Neural progenitor cell (in vitro differentiated cells): ENCODE measurements at regions not wholly inside any gene's neighbourhood (a gene's known extent, or its start where the extent isn't known, plus 50 kb on each side); places are given as distances from the start of the nearest gene placed in this dataset.
"Not testable (repeated sequence)": the region's sequence is repeated elsewhere in the genome, so short reads cannot be mapped to it uniquely, and the experiment has no call there.

Experiments
- DNase-seq: peaks from one replicate; pipeline ENCODE4 v3.0.0-alpha.2; 2016; ENCODE audit warnings: low spot score
- H2AFZ ChIP-seq: fragments of 200-600 bp; sonication (generic); replicated peaks from 2 replicates; pipeline ENCODE4 v1.6.1; 2016; ENCODE audit warnings: antibody characterized with exemption
- H3F3A ChIP-seq: fragments of 200-600 bp; sonication (generic); 2 replicates; pipeline ENCODE4 v1.6.1; 2016; ENCODE audit warnings: antibody characterized with exemption, low read depth
- H3K27ac ChIP-seq: fragments of 200-600 bp; sonication (generic); 2 replicates; pipeline ENCODE4 v1.5.1; 2016; ENCODE audit warnings: mild to moderate bottlenecking
- H3K27me3 ChIP-seq: fragments of 200-600 bp; sonication (generic); 2 replicates; pipeline ENCODE4 v1.6.1; 2016; ENCODE audit warnings: mild to moderate bottlenecking, moderate library complexity
- H3K36me3 ChIP-seq: fragments of 200-600 bp; sonication (generic); 2 replicates; pipeline ENCODE4 v1.5.1; 2016
- H3K4me1 ChIP-seq: fragments of 200-600 bp; sonication (generic); 2 replicates; pipeline ENCODE4 v1.6.1; 2016; ENCODE audit warnings: mixed run types
- H3K4me2 ChIP-seq: fragments of 200-600 bp; sonication (generic); 2 replicates; pipeline ENCODE4 v1.6.1; 2016
- H3K4me3 ChIP-seq: fragments of 200-600 bp; sonication (generic); 2 replicates; pipeline ENCODE4 v1.5.1; 2016
- H3K79me2 ChIP-seq: fragments of 200-600 bp; sonication (generic); 2 replicates; pipeline ENCODE4 v1.6.1; 2016; ENCODE audit warnings: low read depth
- H3K9ac ChIP-seq: fragments of 200-600 bp; sonication (generic); 2 replicates; pipeline ENCODE4 v1.6.1; 2016
- H3K9me3 ChIP-seq: fragments of 200-600 bp; sonication (generic); 2 replicates; pipeline ENCODE4 v1.5.1; 2016; ENCODE audit warnings: low read depth
- H4K20me1 ChIP-seq: fragments of 200-600 bp; sonication (generic); 2 replicates; pipeline ENCODE4 v1.6.1; 2016; ENCODE audit warnings: low read depth
- H3K27ac Mint-ChIP-seq: 3 replicates; pipeline ENCODE4 v1.8.0; 2021; ENCODE audit warnings: mixed read lengths
- H3K27me3 Mint-ChIP-seq: 2 replicates; pipeline ENCODE4 v1.8.0; 2022; ENCODE audit warnings: low read depth, mild to moderate bottlenecking, inconsistent platforms, moderate library complexity, mixed read lengths; ENCODE audit not compliant: insufficient read depth
- H3K36me3 Mint-ChIP-seq: 3 replicates; pipeline ENCODE4 v1.8.0; 2021; ENCODE audit warnings: mixed read lengths
- H3K4me1 Mint-ChIP-seq: 3 replicates; pipeline ENCODE4 v1.8.0; 2021; ENCODE audit warnings: mixed read lengths
- H3K4me3 Mint-ChIP-seq: 3 replicates; pipeline ENCODE4 v1.8.0; 2021; ENCODE audit warnings: mild to moderate bottlenecking, moderate library complexity, mixed read lengths
- H3K9me3 Mint-ChIP-seq: 3 replicates; pipeline ENCODE4 v1.8.0; 2020; ENCODE audit warnings: mixed read lengths

- H3K4me1 Mint-ChIP-seq, DNase-seq, H3K9me3 ChIP-seq, H3K27me3 ChIP-seq, H3K9ac ChIP-seq, H3K4me1 ChIP-seq, H3F3A ChIP-seq, H3K27ac Mint-ChIP-seq, H3K4me3 Mint-ChIP-seq, H3K9me3 Mint-ChIP-seq, H3K36me3 ChIP-seq, H3K79me2 ChIP-seq, H3K4me2 ChIP-seq, H3K27ac ChIP-seq, H3K36me3 Mint-ChIP-seq, H3K4me3 ChIP-seq, H4K20me1 ChIP-seq, H2AFZ ChIP-seq, H3K27me3 Mint-ChIP-seq: not testable (repeated sequence)
Observed at GRCh38 chrY:26273089-26273488, 651.2 kb downstream of the CDY1 start.

DNA sequence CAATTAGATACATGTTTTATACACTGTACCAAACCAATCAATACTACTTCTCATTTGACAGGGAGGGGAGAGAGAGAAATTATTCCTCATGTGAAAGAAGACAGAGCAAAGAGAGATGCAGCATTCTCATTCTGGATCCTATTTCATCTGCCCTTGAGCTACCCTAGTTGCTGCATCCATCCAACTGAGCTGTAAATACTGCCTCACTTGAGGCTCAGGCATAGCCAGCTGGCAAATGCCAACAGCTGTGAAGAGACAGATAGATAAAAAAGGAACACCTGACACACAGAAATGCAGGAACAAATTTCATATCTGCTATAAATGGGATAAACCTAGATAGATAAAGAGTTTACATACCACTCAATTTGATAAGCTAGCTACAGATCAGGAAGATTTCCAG, 684.1 kb downstream of the CDY1 start:
- H3K27me3 ChIP-seq, H3K36me3 ChIP-seq, H3K4me2 ChIP-seq, H3K9me3 ChIP-seq, H3K27me3 Mint-ChIP-seq, H3F3A ChIP-seq, H3K27ac Mint-ChIP-seq, H3K4me1 ChIP-seq, H3K9me3 Mint-ChIP-seq, H3K4me3 Mint-ChIP-seq, H3K36me3 Mint-ChIP-seq, H3K4me1 Mint-ChIP-seq, H3K79me2 ChIP-seq, H4K20me1 ChIP-seq, H3K4me3 ChIP-seq, H2AFZ ChIP-seq, DNase-seq, H3K9ac ChIP-seq, H3K27ac ChIP-seq: not testable (repeated sequence)

DNA sequence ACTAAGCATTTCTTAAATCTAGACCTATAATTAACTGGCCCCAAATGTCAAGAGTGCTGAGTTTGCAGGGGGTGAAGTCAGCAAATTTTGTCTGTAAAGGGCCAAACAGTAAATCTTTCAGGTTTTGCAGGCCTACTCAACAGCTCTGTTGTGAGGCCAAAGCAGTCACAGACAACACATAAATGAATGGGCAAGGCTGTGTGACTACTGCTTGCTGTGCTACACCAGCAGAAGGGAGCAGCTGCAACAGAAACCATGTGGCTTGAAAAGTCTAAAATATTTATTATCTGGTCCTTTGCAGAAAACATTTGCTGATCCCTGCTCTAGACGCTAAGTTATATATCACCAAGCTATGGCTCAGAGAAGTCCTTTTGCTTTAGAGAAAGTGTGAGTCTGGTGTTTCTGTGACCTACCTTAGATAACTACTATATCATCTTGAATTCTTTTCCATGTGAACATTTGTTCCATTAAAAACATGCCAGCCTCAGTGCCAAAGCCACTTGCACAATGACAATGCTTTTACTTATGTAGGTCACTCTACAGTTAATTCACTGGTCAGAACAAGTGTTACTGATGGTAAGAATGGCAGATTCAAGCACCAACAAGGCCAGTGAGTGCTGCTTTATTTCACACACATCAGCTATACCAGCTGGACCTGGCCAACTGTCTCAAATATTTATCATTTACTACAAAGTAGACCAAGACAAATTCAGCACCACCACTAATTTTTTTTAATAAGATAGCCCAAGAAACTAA, 684.9 kb downstream of the CDY1 start:
- not testable (repeated sequence) for H3K4me1 ChIP-seq, H3K9me3 ChIP-seq, H3K4me3 ChIP-seq, H3K4me3 Mint-ChIP-seq, H4K20me1 ChIP-seq, H3K9ac ChIP-seq, H3K27ac ChIP-seq, H3K9me3 Mint-ChIP-seq, H3K4me1 Mint-ChIP-seq, H3K27me3 Mint-ChIP-seq, DNase-seq, H3K27ac Mint-ChIP-seq, H3K79me2 ChIP-seq, H3F3A ChIP-seq, H3K36me3 Mint-ChIP-seq, H3K36me3 ChIP-seq, H3K27me3 ChIP-seq, H2AFZ ChIP-seq, H3K4me2 ChIP-seq

DNA sequence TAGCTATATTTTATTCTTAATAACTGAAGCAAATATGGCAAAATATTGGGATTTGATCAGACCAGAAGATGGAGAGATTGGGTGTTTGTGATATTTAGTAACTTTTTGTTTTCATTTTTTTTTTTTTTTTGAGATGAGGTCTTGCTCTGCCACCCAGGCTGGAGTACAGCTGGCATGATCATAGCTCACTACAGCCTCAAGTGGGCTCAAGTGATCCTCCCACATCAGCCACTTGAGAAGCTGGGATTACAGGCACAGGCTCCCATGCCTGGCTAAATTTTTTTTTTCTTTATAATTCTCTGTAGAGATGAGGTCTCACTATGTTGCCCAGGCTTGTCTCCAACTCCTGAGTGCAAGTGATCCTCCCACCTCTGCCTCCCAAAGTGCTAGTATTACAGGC, 686.4 kb downstream of the CDY1 start:
- not testable (repeated sequence) for H3K27ac Mint-ChIP-seq, H3K27me3 Mint-ChIP-seq

GRCh38 chrY:26315065-26315464, 693.1 kb downstream of the CDY1 start:
- not testable (repeated sequence) for H3K4me3 ChIP-seq, H3K9ac ChIP-seq, H3K9me3 Mint-ChIP-seq, H3K4me2 ChIP-seq, H3F3A ChIP-seq, H2AFZ ChIP-seq, H3K27me3 ChIP-seq, H3K27me3 Mint-ChIP-seq, H3K9me3 ChIP-seq, H3K27ac Mint-ChIP-seq, H3K4me1 ChIP-seq, H3K27ac ChIP-seq, H3K79me2 ChIP-seq, H3K4me1 Mint-ChIP-seq, H3K36me3 Mint-ChIP-seq, H4K20me1 ChIP-seq, H3K4me3 Mint-ChIP-seq, H3K36me3 ChIP-seq
- peak; percentile 23 for DNase-seq

More for the DNA sequence above, 686.4 kb downstream of the CDY1 start:
- H3F3A ChIP-seq, H3K36me3 Mint-ChIP-seq, H3K9me3 Mint-ChIP-seq, H3K9ac ChIP-seq, H3K4me1 ChIP-seq, H3K9me3 ChIP-seq, H3K36me3 ChIP-seq, H3K4me1 Mint-ChIP-seq, H3K4me2 ChIP-seq, H2AFZ ChIP-seq, H3K79me2 ChIP-seq, H3K4me3 Mint-ChIP-seq, H3K27ac ChIP-seq, H3K27me3 ChIP-seq, DNase-seq, H4K20me1 ChIP-seq, H3K4me3 ChIP-seq: not testable (repeated sequence)

DNA sequence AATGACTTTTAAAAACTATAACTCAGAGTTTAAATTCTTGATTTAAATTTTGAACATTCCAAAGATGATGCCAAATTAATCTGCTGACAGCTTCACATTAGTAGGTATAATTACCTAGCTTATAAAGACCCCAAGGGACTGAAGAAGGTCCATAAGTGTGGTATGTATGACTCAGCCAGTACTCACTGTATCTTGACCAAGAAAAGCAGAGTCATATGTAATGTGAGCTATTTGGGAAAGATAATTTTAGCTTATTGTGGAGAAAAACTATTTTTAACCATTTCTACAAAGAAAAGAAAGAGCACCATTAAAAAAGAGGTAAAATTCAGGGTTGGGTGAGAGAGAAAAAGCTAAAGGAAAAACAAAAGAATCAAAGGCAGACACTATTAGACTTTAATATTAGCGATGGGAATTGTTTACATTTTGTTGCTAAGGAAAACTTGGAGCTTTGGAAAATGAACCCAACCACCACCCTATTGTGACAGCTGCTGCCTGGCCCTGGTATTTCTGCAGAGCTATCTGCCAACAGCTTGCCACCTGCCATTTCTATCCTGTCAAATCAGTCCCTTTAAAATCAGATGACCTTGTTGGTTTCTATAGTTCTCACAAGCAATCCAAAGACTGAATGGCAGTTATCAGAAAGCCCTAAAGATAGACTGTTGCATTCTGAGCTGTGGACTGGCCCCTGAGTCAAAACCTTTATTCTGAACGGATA, 697.7 kb downstream of the CDY1 start:
- H3K4me3 ChIP-seq, H2AFZ ChIP-seq, H3K27ac Mint-ChIP-seq, H3K4me2 ChIP-seq, H3K4me3 Mint-ChIP-seq, H3K27me3 ChIP-seq, H3K9ac ChIP-seq, H3K36me3 Mint-ChIP-seq, H4K20me1 ChIP-seq, H3K9me3 ChIP-seq, H3K27me3 Mint-ChIP-seq, H3K79me2 ChIP-seq, H3K27ac ChIP-seq, H3K4me1 Mint-ChIP-seq, H3K36me3 ChIP-seq, H3K4me1 ChIP-seq, H3F3A ChIP-seq, H3K9me3 Mint-ChIP-seq, DNase-seq: not testable (repeated sequence)

DNA sequence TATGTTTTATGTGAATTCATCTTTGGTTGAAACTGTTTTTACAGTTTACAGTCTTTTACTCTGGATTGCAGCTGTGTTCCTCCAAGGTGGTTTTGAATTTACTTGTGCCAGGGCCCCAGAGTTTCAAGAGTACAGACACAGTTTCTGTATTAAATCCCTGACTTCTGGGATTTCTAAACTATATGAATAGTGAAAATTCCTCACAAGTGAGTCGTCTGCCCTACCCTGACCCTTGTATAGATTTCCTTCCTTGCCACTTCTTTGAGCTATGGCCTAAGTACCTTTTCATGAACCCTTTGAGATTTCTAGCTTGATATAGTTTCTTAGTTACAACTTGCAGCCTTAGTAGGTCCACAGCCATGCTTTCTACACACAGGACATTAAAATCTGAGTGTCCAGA, 700.8 kb downstream of the CDY1 start:
- H4K20me1 ChIP-seq, H3K4me3 Mint-ChIP-seq, H3K27me3 Mint-ChIP-seq, H3K4me1 ChIP-seq, DNase-seq, H3K79me2 ChIP-seq, H3K36me3 Mint-ChIP-seq, H3K9me3 ChIP-seq, H3K4me3 ChIP-seq, H3K27ac Mint-ChIP-seq, H3F3A ChIP-seq, H3K4me2 ChIP-seq, H3K9ac ChIP-seq, H3K9me3 Mint-ChIP-seq, H3K4me1 Mint-ChIP-seq, H3K36me3 ChIP-seq, H2AFZ ChIP-seq, H3K27me3 ChIP-seq, H3K27ac ChIP-seq: not testable (repeated sequence)

DNA sequence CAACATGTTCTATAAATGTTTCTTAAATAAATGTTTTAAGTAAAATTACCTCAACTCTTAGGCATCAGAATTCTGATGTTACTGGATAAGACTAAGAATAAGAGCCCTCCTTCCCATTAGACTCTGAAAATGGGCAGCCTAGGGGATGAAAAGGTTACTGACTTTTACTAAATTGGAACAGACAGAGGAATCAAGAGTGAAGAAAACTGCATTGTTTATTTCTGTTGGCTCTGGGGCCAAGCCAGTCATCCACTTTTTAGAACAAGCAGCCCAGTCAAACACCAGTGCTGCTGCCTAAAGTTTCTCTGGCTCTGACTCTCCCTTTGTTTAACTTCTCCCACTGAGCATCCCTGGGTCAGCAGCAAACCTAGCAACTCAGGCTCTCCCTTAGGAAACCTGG, 731.0 kb downstream of the CDY1 start:
- not testable (repeated sequence) for H3K27ac Mint-ChIP-seq, H3K36me3 Mint-ChIP-seq, H3F3A ChIP-seq, DNase-seq, H3K9ac ChIP-seq, H3K36me3 ChIP-seq, H3K4me2 ChIP-seq, H3K4me1 Mint-ChIP-seq, H3K27ac ChIP-seq, H2AFZ ChIP-seq, H3K4me3 Mint-ChIP-seq, H3K27me3 Mint-ChIP-seq, H3K9me3 ChIP-seq, H3K4me1 ChIP-seq, H3K4me3 ChIP-seq, H3K27me3 ChIP-seq, H3K79me2 ChIP-seq, H4K20me1 ChIP-seq, H3K9me3 Mint-ChIP-seq
